Astrocyte of the spinal cord (primary cell): ENCODE measurements at regions not wholly inside any gene's neighbourhood (a gene's known extent, or its start where the extent isn't known, plus 50 kb on each side); places are given as distances from the start of the nearest gene placed in this dataset.
"Not testable (repeated sequence)": the region's sequence is repeated elsewhere in the genome, so short reads cannot be mapped to it uniquely, and the experiment has no call there.

Experiments
- DNase-seq: peaks from one replicate; pipeline ENCODE4 v3.0.0; 2011; ENCODE audit warnings: low read depth, low spot score
- H3K4me3 ChIP-seq: 2 replicates; pipeline ENCODE4 v1.5.1; 2011; ENCODE audit warnings: low read depth, mild to moderate bottlenecking, low read length, moderate library complexity
- CTCF ChIP-seq: IDR thresholded peaks from 2 replicates; pipeline ENCODE4 v1.5.1; 2012; ENCODE audit warnings: low read depth, mild to moderate bottlenecking, low read length, inconsistent platforms
- in situ Hi-C: cut with HindIII; loops from 2 replicates; pipeline ENCODE4 v1.10.0; 2017; ENCODE audit warnings: low sequenced_read_pairs

GRCh38 chr11:135019343-135019871, 607.4 kb upstream of the B3GAT1 start:
- DNase-seq = no peak
- no peak overlapping the region for H3K4me3 ChIP-seq
- in situ Hi-C loops = no loop called here
- no peak for TF ChIP-seq CTCF

DNA sequence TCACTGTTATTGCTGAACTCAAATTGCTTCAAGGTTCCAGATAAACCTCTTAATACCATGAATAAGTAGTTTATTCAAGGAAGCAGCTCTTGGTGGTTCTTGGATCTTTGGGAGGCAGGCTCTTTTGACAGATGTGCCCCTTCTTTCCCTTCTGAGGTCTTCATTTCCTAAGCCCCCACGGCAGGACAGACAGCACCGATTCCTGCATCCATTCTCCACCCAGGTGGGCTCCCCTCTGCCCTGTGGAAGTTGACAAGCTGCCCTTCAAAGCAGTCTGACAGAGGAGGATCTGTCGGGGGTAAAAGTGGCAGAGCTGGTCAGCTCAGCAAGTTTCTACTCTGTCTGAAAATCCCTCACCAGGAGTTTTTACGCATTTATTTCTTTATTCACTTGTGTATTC, 605.3 kb upstream of the B3GAT1 start:
- H3K4me3 ChIP-seq = no peak overlapping the region
- DNase-seq = no peak
- in situ Hi-C loops = no loop called here
- no peak for TF ChIP-seq CTCF

GRCh38 chr11:135015966-135016365, 603.9 kb upstream of the B3GAT1 start:
- TF ChIP-seq CTCF = no peak
- no peak for DNase-seq
- in situ Hi-C loops = no loop called here
- no peak overlapping the region for H3K4me3 ChIP-seq

GRCh38 chr11:135011313-135011712, 599.3 kb upstream of the B3GAT1 start:
- H3K4me3 ChIP-seq, in situ Hi-C loops, DNase-seq: not testable (repeated sequence)

GRCh38 chr11:135009125-135009524, 597.1 kb upstream of the B3GAT1 start:
- DNase-seq = no peak
- H3K4me3 ChIP-seq = no peak overlapping the region
- no peak for TF ChIP-seq CTCF
- in situ Hi-C loops = no loop called here

- H3K4me3 ChIP-seq = no peak overlapping the region
- in situ Hi-C loops = no loop called here
- TF ChIP-seq CTCF = no peak
- DNase-seq = no peak
Measured at GRCh38 chr11:135008412-135008811, 596.4 kb upstream of the B3GAT1 start.

DNA sequence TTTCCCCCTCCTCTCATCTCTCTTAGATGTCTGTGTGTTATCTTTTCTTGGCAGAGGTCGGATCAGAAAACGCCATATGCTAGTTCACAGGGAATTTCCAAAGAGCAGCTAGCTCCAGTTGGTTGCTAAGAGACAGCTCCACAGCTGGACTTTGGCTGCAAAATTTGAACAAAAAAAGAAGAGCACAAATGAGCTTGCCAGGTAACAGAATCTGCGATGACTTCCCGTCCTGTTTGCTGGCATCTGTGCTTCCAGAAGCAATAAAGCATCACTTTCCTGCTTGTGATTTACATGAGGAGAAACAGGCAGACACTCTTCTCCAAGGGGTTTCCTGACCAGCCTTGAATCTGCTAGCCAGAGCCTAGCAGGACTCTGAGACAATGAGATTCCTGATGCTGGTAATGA, 596.0 kb upstream of the B3GAT1 start:
- TF ChIP-seq CTCF = no peak
- H3K4me3 ChIP-seq = no peak overlapping the region
- in situ Hi-C loops = no loop called here
- no peak for DNase-seq
